ENCODE measurements at regions not wholly inside any gene's neighbourhood (a gene's known extent, or its start where the extent isn't known, plus 50 kb on each side); places are given as distances from the start of the nearest gene placed in this dataset.
A peak's percentile ranks its signal among the peaks of the same experiment; 100 is the strongest.
"Not testable (repeated sequence)": the region's sequence is repeated elsewhere in the genome, so short reads cannot be mapped to it uniquely, and the experiment has no call there.

DNA sequence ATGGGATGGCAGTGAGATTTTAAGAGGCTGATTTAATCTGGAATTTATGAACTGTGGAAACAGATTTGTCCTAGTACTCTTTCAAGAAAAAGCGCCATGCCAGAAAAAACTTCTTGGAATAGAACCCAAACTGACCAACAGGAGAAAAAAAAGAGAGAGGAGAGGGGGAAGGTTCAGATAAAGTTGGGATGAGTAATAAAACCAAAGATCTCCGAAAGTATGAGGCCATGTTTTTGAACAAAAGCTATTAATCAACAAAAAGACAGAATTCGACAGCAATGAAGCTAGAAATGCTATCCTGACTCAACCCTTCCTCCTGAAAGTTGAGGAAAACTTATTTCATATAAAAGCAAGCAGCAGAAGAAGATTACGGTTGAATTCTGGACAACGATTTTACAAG is 135.5 kb downstream of the CEMIP2 start:
- no peak for DNase-seq

DNA sequence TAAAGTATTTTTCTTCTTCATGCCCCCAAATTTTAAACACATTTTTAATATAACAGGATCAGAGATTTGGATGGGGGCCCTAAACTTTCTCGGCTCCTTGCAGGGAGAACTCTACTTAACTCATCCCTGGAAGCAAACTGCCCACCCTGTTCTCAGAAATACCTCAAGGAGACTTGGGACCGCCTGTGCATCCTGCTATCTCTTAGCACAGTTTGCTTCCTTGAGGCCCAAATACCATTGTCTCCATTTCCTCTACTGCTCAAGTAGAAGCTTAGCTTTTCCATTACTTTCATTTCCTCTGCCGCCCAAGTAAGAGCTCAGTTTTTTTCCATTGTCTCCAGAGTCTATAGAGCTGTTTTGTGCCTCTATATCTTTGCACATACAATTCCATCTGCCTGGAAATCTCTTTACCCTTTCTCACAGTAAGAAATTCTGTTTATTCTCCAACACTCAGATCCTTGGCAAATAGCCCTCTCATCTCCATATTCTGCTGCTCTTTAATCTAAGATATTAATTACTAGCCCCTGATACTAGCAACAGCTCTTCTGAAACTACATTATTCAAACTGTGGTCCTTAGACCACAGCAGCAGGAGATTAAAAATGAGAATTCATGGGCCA is 137.8 kb downstream of the CEMIP2 start:
- DNase-seq, result no peak

DNA sequence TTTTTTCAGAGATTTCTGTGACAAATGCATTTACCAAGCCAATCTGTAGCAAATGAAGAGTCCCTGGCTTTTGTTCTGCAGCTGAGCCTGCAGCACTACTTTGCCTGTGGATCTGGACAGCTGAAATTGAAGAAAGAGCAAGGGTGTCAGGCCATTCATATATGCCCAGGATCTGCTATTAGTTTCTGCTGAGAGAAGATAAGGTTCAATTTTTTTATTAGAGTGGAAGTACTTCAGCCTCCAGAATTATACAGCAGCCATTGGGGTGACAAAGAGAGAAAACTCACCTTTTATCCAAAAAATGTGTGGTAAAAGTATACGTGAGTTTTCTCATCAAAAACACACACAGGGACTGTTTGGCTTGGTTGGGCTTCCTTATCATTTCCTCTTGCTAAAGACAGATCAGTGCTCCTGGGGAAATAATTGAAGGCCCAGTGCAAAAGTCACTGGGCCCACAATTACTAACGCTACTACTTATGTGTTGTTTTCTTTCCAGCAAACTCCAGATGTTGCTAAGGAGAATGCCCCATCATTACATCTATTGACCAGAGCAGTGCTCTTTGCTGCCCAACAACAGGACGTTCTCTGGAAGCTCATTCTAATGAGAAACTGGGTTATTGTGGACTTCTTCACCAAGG is 138.6 kb downstream of the CEMIP2 start:
- DNase-seq, result no peak

DNA sequence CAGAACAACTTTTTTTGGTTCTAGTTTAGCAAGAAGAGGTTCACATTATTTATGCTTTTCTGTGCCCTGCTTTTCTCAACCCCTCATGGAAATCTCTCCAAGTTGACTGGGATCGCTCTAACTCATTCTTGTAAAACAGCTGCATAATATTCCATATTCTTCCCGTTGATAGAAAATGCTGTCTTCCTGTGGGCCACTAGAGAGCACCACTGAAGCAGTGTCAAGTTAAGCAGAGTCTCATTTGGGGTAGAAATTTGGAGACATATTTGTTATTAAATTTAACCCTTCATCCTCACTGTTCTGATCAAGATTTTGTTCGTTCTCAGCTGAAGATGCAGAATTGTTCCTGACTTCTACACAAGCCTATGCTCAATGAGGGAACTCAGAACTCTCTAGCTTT is 140.1 kb downstream of the CEMIP2 start:
- peak; percentile 11 for DNase-seq

DNA sequence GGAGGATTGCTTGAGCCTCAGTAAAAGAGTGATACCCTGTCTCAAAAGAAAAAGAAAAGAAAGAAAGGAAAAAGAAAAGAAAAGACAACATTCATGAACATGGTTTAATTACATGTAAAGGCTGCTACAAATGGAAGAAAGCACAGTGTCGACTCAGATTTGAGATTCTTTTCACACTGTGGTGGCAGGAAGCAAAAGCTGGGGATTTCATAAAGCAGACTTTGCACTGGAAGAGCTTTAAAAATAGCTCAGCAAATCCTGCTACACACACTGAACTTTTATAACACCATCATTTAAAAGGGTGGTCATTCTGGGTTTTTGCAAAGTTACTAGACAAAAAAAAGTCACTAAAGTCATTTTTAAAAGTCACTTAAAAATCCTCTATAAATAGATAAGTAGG is 140.8 kb downstream of the CEMIP2 start:
- no peak for DNase-seq

DNA sequence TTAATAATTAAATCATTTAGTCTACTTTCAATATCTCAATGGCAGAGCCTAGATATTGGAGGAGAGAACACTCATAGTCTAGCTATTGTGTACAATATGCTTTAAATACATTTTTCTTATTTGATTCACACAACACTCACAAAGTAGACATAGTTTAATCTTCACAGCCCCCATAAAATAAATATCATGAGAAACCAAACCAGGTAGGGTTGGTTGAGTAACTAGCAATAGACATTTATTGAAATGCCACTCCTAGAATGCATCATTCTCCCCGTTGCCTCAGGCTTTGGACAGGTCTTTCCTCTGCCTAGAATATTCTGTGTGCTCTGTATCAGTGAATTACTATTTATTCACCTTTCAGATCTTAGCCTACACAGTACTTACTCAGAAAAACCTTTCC is 141.9 kb downstream of the CEMIP2 start:
- DNase-seq, result no peak

DNA sequence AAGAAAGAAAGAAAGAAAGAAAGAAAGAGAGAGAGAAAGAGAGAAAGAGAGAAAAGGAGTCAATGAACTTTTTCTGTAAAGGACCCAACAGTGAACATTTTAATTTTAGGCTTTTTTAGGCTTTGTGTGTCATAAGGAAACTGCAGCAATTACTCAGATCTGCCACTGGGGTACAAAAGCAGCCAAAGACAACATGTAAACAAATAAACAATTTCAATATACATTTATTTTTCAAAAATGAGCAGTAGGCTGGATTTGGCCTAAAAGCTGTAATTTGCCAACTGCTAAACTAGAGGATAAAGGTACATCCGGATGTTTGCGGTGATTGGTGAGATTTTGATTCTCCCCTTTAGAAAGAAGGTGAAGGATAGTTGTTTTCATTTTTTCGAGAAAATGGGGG is 143.6 kb downstream of the CEMIP2 start:
- no peak for DNase-seq

DNA sequence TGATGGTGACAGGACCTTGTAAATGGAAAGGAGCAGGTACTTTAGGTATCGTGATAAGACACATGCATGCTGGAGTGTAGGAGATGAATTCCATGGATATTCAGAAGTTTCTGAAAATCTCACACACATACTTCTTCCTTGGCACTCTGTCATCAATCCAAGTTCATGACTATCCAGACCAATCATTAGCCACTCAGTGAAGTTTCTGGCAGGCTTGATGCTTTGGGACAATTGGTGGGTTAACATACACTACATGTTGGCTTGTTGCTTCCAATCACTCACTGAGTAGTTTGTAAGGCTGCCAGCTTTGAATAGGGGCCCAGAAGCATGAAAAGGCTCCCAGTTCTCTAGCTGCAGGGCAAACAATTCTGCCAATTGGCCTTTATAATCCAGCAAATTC is 147.6 kb downstream of the CEMIP2 start:
- no peak for DNase-seq

DNA sequence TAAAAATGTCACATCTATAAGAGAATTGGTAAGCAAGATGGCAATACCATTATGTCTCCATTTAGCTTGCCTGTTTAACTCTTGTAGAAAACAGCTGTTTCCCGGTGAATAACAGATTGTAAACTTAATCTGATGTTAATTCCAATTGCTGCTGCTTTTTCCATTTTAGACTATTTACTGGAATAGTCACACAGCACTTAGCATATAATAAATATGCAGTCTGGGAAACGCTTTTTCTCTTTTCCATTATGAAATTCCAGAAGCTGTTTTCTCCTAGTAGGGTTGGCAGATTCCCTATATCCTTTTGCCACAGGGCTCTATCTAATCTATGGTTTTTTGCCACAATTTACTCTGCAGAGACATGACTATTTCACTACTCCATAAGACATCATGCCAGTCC is 148.0 kb downstream of the CEMIP2 start:
- no peak for DNase-seq

DNA sequence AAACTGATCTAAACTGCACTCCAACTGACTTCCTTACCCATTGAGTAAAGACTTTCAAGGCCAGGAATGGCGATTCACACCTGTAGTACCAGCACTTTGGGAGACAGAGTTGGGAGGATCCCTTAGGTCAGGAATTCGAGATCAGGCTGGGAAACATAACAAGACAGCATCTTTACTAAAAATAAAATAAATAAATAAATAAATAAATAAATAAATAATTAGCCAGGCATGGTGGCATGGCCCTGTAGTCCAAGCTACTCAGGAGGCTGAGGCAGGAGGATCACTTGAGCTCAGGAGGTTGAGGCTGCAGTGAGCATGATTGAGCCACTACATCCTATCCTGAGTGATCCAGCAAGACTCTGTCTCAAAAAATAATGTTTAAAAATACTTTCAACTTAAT is 148.4 kb downstream of the CEMIP2 start:
- no peak for DNase-seq

DNA sequence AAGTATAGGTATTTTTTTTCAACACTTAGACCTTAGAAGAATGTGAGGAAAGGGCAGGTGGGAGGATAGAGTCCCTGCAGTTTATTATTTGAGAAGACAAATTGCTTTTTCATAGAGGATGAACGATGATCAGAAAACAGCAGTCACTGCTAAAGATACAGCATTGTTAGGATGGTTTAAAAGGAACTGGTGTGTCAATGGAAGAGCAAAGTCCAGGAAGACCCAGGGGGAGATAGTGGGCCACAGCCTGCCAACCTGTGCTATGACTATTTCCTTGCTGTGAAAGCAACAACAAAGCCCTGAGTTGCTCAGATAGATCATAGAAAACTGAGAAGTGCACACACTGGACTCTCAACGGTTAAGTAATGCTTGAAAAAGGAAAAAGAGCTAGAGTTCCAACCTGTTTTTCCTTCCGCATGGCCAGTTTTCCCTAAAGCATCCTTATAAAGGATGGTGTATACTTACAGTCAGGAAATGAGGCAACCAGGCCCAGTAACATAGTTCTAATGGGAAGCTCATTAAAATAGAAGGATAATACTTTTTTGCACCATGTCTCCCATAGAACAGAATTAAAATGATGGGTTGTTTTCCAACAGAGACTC is 153.8 kb downstream of the CEMIP2 start:
- DNase-seq, result no peak

DNA sequence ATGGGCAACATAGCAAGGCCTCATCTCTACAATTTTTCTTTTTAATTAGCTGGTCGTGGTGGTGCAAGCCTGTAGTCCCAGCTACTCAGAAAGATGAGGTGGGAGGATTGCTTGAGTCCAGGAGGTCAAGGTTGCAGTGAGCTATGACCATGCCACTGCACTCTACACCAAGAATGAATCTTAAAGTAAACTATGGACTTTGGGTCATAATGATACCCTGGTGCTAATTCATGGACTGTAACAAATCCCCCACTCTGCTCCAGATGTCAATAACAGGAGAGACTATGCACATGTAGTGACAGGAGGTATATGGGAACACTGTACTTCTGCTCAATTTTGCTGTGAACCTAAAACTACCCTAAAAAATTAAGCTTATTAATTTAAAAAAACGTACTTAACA is 155.4 kb downstream of the CEMIP2 start:
- DNase-seq, result no peak

DNA sequence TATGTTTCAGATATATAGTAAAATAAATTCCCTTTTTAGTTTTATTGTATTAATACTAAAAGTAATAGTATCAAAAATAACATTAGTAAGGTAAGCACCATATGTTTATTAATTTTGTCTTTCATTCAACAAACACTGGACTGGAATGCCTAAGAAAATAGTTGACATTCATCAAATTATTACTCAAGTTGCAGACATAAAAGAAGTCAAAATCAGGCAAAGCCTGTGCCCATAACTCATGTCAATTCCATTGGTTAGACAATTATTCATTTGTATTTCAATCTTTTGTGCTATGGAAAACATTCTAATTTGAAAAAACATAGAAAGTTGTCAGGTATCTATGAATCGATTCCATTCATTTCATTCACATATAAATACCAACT is 158.9 kb downstream of the CEMIP2 start:
- no peak for DNase-seq

DNA sequence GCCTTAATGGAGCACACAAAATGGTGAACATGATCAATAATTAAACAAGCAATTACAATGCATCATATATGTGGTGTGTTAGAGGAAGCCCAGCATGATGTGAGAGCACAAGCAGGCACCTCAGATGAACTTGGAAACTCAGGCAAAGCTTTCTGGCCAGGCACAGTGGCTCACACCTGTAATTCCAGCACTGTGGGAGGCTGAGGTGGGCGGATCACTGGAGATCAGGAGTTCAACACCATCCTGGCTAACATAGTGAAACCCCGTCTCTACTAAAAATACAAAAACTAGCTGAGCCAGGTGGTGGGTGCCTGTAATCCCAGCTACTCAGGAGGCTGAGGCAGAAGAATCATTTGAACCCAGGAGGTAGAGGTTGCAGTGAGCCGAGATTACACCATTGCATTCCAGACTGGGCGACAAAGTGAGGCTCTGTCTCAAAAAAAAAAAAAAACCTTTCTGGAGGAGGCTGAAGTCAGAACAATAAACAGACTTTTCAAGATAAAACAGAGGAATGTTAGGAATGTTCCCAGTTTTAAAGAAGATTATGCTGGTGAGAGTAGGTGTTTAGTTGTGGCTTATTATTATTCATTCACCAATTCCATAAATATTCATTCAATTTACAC is 159.4 kb downstream of the CEMIP2 start:
- DNase-seq, result peak; percentile 11

DNA sequence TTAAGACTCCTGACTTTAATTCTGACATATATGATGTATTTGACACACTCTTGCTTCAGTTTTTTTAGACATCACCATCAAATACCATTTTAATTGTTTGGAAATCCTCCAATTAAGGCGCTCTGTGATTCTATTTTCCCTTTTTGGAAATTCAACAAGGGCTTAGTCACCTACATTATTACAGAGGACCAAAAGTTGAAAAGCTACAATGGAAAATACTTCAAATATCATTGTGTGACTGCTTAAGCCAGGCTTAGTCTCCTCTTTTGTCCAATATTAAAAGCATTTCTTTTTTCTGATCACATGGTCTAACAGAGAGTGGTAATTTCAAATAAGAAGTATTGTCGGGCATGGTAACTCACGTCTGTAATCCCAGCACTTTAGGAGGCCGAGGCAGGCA is 160.3 kb downstream of the CEMIP2 start:
- DNase-seq, result no peak

DNA sequence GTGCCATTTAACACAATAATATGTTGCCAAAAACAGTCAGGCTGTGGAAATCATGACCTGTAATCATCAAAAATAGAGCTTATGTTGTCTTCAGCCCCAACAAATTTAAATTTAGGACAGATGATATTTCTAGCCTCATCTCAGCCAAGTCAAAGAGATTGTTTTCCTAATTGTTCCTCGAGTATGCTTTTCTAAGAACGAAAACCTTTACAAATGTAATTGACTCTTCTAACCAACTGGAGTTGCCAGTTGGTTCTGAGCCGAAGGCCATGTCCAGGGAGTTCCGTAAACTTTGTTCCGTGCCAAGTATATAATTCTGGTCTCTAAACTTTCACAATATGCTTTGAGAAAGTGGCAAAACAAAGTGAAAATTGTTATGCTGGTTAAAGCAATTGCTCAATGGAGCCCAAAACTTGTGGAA is 160.8 kb downstream of the CEMIP2 start:
- no peak for DNase-seq

DNA sequence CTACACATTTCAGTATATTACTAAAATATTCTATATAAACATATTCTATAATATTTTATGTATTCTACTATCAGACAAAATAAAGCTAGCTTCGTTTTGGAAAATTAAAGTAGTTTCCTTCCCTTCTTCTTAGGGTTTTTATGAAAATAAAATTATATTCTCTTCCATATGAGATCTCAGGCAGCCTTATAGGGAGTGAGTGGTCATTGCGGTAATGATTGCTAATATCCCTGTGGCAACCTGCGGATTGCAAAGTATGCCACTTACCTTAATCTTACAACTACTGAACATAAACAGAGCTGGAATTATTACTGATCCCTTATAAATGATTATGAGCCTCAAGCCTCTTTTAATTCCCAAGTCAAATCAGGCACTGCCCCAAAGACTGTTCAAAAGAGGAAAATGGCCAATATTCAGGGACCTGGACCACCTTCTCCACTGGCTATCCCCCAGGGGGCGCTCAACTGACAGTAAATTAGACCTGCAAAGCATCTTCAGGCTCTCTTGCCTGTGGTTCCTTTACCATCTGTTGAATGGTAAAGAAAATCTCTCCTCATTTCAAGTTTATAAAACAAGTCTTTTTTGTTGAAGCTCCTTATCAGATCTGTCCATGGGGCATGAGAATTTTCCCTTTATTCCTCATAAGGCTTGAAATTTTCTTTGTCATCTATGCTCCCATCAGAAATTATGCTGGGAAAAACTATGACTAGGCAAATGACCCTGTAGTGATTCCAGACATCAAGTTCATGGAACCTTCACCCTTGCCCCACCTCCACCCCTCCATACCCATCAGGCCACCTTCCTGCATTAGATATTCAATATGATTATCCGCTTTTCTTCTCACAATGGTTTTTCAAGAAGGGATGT is 163.9 kb downstream of the CEMIP2 start:
- DNase-seq, result peak; percentile 59

DNA sequence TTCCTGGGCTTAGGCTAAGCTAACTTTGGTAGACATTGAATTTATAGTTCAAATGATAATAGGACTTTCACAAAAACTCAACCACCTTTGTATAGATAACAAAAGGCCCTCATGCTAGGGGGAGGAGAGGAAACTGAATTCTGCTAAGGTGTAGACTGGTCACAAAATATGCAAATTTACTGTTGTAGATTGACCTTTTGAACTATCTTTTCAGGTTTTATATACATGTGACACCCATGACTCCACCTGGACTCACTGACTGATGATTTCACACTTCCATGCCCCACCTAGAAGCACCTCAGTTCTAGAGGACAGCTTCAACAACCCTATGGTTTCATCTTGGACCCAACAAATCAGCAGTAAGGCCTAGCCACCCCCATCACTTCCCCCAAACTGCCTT is 165.7 kb downstream of the CEMIP2 start:
- DNase-seq, result no peak

DNA sequence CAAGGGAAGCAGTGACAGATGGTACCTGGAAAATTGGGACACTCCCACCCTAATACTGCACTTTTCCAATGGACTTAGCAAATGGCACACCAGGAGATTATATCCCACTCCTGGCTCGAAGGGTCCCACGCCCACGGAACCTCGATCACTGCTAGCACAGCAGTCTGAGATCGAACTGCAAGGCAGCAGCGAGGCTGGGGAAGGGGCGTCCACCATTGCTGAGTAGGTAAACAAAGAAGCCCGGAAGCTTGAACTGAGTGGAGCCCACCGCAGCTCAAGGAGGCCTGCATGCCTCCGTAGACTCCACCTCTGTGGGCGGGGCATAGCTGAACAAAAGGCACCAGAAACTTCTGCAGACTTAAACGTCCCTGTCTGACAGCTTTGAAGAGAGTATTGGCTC is 172.6 kb downstream of the CEMIP2 start:
- DNase-seq, result not testable (repeated sequence)

DNA sequence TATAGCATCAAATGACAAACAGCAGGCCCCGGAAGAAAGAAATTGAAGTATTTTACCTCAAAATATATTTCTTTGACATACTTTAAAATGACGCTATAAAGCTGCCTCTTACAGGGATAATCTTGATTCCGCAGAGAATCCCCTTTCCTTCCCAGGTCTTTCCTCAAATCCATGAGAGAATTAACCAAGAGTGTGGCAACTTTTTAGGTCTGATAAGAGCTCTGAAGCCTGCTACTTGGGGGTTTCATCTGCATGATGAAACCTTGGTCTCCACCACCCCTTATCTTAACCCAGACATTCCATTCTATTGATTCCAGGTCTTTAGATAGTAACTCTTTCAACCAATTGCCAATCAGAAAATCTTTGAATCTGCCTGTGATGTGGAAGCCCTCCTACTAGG is 173.8 kb downstream of the CEMIP2 start:
- no peak for DNase-seq

DNA sequence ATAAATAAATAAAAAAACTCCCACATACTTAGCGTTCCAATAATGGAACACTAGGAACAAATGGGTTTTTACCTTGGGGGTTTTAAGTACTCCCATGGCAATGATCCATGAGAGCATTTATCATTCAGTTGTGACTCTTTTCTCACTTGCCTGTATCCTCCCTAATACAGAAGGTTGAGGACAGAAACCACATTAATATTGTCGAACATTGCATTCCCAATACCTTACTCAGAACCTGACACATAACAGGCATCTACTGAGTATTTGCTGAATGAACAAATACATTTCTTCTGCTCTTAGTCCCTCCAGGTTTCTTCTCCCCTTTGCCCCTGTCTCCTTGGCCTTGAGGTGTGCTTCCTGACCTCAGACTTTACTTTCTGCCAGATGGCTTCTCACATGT is 175.9 kb downstream of the CEMIP2 start:
- DNase-seq, result peak; percentile 8

DNA sequence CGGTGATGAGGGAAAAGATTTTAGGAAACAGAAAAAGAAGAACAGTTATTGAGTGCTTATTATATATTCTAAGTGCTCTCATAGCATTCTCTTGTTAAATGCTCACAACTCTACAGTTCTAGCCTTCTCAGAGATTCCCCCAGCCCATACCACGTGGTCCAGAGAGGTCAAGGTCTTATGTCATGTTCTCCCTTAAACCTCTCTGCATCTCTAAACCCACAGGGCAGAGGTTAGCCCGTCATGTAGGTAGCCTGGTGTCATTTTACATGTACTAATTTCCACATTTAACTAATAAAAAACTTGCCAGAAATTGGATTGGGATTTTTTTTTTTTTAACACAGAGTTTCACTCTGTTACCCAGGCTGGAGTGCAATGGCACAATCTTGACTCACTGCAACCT is 178.0 kb downstream of the CEMIP2 start:
- DNase-seq, result no peak

DNA sequence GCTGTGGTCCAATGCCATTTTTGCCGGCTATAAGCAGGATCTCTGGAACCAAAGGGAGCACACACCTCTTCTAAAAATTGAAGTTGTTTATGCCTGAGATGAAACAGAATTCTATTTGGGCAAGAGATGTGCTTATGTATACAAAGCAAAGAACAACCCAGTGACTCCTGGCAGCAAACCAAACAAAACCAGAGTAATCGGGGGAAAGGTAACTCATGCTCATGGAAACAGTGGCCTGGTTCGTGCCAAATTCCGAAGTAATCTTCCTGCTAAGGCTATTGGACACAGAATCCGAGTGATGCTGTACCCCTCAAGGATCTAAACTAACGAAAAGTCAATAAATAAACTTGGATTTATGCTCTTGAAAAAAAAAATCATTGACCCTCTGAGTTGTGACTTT is 178.7 kb downstream of the CEMIP2 start:
- DNase-seq, result no peak

Measured in fibroblast of skin of back (primary cell).